Stimulated activated naive CD8-positive, alpha-beta T cell treated with anti-CD3 and anti-CD28 coated beads, Interleukin-15, Interleukin-2, amounts not matched to agents 100 U/mL and 50 U/mL, for 24 hours (primary cell): ENCODE measurements at regions not wholly inside any gene's neighbourhood (a gene's known extent, or its start where the extent isn't known, plus 50 kb on each side); places are given as distances from the start of the nearest gene placed in this dataset.

Experiments used
- ATAC-seq: fragments of 150-1000 bp; cut with Tn5 transposase; one replicate; pipeline ENCODE4 v1.10.0; 2021
- DNase-seq: peaks from one replicate; pipeline ENCODE4 v3.0.0; 2021

DNA sequence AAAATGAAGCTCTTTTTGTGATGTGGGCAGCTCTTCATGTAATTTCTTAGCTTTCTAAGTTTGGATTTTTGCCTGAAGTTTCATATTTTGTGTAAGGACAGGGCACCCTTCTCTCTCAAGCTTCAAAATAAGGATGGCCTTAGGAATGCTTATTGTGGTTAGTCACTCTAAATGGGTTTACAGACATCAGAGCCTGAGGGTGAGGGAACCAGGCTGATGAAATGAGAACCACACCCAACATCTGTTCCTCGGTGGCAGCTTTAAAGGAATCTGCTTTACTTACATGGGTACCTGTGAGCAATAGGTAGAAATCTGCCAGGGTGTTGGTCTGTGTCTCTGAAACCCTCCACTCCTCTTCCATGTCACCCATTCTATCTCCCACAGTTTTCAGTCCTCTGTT lies 174.3 kb downstream of the EMX2 start:
- DNase-seq (no peak), ATAC-seq (no peak)

DNA sequence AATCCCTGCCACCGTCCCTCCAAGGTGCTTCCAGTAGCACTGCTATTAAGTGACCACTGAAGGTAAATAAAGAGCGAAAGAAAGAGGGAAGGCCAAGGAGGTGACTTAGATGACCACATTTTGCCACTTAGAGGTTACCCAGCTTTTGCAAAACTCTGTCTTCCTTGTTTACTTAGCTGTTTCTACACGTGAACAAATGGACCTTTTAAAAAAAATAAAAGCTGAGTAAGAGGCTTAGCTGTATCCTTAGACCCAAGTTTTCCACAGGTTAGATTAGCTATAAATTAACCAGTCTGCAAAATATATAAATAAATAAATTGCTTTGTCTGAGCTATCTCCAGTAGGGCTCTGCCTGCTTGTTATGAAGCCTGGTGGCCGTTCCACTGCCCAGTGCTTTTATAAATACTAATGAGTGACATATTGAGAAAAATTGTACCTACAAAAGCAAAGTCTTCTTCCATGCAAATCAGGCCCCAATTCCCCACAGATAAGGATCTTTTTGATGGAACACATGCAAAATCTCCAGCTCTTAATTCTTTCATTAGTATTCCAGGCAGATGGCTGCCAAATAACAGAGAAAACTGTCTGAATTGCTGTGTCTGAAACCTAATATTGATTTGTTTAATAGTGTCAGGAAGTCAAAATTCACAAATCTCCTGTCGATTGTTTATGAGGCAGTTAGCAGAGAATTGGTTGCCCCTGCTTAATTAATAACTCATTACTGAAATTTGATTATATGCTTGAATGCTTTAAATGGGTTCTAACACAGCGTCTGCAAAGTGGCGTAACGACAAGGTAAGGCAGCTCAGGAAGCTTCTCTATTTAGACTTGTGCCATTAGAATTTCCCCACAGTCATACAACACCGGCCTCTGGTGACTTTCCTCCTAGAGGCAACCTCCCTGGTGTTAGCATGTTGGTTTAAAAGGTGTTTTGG lies 176.7 kb downstream of the EMX2 start:
- ATAC-seq, result no peak

DNA sequence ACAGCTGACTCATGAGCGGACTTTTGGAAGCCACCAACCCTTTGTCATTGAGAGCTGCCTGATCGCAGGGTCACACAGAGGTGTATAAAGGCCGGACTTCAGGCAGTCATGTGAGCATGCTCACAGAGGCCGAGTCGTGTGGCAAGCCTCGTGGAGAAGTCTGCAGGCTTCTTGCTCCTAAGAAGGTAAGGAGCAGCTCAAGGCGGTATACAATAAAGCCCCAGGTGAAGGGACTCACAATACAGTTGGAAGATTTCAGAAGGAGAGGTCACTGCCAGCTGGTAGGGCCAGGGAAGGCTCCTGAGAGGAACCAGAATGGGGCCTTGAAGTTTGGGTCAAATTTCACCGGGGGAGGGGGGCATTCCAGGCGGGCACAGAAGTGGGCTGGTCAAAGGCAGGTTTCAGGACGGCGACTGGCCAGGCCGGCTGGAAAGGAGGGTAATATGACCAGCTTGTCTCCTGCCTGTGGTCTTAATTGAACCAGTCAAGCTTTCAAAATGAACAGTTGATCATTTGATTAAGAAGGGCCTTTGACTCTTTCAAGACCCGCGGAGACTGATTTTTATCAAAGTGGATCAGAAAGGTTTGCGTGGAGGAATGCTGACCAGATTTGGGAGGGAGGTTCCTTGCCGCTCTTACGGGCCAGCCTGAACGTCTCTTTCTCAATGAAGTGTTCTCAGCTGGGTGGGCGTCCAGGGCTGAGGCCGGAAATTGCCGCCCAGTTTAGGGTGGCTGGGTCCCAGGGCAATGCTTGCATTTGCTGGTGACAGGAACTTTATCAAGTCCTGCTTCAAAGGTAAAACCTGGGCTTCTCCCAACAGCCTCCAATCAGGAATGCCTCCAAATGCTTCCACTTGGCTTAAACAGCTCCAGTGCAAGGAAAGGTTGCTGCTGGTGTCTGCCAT lies 178.6 kb downstream of the EMX2 start:
- DNase-seq (no peak), ATAC-seq (no peak)

More for the DNA sequence above, 176.7 kb downstream of the EMX2 start:
- no peak for DNase-seq

DNA sequence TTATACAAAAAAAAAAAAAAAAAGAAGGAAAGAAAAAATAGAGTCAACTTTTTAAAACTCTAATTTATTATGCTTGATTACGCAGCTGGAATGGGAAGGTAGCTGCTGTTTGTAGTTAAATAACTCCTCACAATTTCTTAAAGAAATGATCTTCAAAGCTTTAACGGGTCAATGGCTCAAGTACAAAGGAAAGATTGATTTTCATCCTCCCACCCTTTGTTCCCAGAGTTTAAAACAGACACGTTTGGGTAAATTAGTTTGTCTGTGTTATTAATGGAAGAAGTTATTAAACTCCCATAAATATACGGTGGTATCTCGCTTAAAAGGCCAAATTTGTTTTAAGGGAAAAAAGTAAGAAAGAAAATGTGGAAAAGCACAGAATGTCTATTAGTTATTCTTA lies 179.3 kb downstream of the EMX2 start:
- no peak for ATAC-seq
- DNase-seq, result no peak

DNA sequence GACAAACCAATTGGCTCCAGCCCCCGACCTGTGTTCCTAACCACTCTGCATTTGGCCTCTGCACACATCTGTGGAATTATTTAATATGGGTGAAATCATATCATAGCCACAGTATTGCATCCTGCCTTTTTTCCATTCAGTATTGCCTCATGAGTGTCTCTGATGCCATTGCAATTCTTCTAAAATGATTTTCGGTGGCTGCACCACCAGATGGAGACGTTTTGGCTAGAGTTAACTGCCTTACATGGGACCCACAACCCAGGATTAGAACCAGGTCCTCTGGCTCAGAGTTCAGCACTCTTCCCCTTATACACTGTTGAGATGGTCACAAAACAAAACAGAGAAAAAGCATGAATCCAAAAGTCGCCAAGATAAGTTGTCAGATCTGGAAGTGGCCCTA lies 180.8 kb downstream of the EMX2 start:
- no peak for ATAC-seq
- DNase-seq, result no peak

DNA sequence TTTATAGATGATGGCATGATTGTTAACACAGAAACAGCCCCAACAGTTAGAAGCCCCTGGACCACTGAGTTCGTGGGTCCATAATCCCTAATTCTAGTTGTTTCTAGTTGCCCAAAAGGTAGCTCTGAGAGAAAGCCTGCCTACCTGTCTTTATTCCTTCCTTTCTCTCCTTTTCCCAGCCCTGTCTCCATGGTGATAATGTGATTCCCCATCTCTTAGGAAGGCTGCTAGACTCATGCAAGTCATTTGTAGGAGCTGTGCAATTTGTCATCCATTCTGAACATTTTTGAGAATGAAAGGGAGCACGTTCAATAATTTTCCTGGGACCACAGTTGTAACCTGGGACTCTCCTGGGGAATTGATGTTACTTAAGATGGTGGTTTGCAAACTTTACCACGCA lies 183.4 kb downstream of the EMX2 start:
- no peak for DNase-seq
- ATAC-seq, result no peak

DNA sequence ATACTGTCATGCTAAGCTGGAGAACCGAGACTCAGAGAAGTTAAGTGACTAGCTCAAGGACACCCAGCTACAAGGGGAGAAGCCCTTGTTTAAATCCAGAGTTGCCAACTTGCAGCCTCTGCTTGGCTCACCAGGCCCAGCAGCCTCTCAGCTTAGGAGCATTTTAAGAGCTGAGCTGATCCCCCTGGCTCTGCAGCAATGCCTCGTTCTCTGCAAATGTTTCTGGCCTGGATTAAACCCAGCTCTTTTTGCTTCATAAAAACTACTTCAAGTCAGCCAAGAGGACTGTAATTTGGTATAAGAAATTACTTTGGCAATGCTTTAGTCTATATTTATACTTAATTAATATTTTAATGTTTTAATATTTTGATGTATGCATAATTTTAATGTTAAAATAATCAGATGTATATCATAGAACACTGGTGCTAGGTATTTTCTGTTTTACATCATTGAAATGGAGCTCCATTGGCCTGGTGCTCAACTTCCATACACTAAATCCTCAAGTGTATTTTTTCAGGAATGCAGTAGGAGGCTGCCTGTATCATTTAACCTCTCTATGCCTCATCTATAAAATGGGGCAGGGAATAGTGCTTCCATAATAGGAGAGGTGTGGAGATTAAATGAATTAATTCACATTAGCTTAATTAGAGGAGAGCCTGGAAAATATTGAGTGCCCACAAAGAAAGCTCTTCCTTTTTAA lies 184.2 kb downstream of the EMX2 start:
- no peak for DNase-seq
- no peak for ATAC-seq

DNA sequence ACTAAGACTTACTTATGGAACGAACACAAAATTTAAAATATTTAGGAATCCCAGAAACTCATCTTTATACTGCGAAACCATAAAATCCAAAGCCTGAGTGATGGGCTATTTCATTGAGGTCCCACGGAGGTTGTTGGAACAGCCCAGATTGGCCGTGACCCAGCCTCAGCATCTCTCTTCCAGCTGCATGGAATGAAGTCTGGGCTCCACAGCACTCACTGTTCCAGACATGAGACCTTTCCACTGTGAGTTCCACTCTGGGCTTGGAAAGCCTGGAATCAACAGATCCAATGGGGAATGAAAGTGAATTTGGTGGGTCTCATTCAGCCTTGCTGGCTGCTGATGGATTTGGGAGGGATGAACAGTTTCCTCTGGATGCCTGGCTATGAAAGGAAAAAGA lies 184.9 kb downstream of the EMX2 start:
- ATAC-seq (no peak), DNase-seq (no peak)

DNA sequence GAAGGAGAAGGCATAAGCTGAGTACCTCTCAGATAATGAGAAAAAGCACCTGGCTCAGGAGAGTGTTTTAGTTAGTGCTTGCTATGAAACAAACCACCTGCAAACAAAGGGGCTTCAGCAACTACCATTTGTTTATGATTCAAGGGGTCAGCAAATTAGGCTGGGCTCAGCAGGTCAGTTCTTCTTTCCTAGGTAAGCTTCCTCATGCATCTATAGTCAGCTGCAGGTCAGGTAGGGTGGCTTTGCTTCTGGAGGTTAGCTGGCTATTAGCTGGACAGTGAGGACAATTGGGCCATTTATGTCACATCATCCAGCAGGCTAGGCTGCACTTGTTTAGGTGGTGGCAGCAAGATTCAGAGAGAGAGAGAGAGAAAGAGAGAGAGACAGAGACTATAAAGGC lies 185.5 kb downstream of the EMX2 start:
- ATAC-seq (no peak), DNase-seq (no peak)

DNA sequence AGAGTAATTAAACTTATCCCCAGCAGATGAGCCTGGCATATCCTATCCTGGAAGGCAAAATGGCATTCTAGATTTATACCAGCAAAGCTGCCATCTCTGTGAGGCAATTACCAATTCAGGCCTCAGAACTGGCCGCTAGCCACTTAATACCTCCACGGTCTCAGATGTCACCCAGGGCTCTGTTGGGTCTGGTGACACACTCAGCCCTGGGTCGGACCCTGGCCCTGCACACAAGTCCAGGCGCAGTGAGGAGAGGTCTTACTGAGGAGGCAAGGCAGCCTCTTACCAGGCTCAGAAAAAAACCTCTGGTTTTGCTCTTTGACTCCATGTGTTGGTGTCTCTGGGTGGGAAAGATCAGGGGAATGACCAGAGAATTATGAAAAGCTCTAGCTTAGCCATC lies 186.6 kb downstream of the EMX2 start:
- ATAC-seq (no peak), DNase-seq (no peak)

DNA sequence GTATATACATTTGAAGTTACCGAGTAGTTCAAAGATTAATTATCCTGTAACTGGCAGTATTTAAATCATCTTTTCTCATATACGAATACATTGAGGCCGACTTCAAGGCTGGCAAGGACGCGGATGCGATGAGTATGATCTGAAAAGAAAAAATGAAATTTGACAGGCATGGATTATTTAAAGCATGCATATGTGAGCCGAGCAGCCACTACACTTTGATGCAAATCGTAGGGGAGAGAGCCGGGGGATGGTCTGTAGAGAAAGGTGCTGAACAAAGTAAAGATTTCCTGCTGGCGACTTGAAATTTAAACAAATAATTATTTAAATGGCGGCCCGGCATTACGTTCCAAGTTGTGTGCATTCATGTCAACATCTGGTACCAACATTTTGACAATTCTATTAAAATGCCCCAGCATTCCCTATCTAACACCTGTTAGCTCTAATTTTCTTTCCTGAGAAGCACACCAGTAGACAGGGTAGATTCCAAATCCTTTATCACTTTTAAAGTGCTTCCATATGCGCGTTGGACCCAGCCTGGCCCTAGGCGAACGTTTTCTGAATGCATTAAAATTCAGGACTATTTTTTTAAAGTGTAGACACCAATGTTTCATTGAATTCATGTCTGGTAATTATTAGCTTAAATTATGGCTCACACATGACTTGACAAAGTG lies 188.7 kb downstream of the EMX2 start:
- ATAC-seq (no peak), DNase-seq (no peak)

DNA sequence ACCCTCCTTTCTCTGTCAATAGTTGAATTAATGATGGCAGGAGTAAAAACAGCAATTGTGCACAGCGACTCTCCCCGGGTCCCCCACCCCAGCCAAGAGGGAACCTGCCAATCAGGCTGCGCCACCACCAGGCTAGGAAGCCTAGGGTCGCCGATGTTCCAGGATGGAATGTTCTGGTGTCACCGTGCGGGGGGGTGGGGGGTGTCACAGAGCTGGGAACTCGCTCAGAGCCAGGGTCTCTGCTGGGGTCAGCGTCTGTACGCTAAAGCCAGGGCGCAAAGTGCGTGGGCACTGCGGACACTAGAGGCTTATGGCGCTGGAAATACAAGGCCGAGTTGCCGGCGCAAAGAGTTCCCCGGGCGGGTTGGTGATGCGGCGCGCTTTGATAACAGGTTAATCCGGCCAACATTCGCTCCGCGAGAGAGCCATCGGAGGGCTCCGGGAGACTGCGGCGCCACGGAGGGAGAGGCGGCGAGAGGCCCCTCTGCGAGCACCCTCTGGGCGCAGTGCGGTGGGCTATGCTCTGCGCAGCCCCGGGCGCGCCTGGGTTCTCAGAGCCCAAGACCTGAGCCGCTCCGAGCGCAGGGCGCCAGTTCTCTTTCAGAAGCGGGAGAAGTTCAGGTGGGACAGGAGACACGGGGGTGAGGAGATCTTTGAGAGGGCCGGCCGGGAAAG lies 192.3 kb downstream of the EMX2 start:
- no peak for DNase-seq
- ATAC-seq, result no peak

DNA sequence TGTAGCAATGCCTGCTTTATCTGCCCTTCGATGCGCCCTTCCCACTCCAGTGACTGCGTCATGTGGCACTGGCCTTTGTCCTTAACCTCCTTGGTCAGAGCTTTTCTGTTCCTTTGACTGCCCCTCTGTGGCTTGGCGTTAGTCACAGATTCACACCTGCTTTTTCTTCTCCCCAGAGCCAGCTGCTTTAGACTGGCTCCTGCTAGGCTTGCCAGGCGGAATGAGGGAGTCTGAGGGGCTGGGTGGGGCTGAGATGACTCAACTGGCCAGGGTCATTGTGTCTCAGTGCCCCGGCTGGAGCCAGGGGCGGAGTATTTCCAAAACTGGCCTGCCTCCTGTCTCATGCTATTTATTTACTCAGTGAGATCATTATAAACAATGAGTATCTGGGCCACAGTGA lies 194.1 kb downstream of the EMX2 start:
- no peak for DNase-seq
- ATAC-seq, result no peak

DNA sequence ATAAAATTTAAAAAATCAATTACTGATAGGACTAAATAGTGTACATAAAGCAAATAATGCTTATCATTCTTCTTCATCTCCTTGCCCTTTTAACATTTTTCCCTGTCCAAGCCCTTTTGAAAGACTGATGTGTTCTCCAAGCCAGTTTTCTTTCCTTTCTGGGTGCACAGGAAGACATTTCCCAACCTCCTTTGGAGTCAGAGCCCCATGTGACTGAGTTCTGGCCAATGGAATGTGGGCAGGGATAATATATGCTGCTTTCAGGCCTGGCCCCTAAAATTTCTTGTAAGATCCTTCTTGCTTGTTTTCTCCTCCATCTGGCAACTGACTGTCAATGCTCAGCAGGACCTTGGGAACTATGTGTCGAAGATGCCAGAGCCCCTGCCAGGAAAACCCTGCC lies 197.5 kb downstream of the EMX2 start:
- DNase-seq, result no peak
- ATAC-seq, result no peak

DNA sequence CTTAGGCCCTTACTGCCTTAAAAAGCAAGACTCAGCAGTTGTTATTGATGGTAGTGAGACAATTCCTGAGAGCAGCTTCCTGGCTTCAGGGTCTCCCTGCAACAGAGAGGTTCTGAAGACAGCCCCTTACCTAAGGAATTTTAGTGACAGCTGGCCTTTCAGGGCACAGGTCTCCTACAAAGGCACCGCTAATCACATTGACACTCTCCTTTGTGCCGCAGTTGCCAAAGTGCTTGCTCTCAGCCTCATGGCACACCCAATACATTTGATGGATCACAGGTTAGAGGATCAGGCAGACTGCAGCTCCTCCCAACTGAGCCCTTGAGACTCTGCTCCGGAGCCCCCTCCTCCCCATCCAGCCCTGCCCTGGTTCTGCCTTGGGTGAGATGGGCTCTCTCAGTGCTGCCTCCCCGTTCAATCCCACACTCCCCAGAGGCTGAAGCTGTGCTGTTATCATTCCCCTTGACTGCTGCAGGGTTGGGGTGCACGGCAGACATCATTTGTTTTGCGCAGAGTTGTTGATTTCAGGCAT lies 198.2 kb downstream of the EMX2 start:
- ATAC-seq, result no peak

DNA sequence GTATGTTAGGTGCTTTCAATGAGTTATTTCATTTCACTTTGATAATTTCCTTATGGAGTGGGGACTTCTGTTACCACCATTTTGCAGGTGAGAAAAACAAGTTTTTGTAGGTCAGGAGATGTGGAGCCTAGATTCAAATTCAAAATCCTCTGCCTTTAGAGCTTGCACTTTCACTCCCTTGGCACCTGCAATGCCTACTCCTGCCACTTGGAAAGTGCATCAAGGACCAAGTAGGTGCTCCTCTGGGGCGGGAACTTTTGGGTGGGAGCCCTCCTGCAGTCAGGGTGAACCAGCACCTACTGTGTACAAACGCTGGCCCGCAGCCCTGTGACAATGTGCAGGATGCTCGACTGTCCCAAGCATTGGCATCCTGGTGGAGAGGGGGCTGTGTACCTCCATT lies 199.0 kb downstream of the EMX2 start:
- DNase-seq (no peak), ATAC-seq (no peak)

More for the DNA sequence above, 198.2 kb downstream of the EMX2 start:
- no peak for DNase-seq

DNA sequence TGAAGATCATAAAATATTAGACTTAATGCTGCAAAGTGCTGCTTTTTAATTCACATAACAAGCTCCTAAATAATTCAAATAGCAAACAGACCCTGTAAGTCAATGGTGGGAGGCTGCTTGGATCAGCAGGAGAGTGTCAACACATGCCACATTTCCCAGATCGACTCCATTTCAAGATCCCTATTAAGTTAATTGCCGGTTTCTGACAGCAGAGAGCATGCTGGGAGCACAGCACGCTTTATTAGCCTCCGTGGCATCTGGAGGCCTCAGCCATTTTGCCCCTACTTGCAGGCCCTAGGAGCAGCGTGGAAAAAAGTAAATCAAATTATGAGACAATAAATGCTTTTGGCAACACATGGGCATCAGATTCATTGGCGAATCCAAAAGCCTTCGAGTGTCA lies 201.0 kb downstream of the EMX2 start:
- DNase-seq, result no peak
- ATAC-seq, result no peak

DNA sequence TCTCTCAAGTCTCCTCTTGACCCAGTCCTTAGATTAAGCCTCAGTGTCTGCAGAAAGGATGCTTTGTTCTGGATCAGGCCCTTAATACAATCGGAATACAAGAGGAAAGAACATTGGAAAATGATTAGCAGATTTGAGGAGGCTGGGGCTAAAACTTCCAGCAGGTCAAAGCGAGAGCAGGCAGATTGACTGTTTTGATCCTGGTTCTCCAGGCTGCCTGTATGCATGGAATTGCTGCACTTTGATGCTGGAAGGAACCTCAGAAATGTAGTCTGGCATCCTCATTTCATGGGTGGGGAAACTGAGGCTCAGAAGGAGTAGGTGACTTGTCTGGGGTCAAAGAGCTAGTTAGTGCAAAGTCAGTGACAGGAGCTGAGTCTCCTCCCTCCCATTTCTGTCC lies 202.8 kb downstream of the EMX2 start:
- DNase-seq, result no peak
- no peak for ATAC-seq

DNA sequence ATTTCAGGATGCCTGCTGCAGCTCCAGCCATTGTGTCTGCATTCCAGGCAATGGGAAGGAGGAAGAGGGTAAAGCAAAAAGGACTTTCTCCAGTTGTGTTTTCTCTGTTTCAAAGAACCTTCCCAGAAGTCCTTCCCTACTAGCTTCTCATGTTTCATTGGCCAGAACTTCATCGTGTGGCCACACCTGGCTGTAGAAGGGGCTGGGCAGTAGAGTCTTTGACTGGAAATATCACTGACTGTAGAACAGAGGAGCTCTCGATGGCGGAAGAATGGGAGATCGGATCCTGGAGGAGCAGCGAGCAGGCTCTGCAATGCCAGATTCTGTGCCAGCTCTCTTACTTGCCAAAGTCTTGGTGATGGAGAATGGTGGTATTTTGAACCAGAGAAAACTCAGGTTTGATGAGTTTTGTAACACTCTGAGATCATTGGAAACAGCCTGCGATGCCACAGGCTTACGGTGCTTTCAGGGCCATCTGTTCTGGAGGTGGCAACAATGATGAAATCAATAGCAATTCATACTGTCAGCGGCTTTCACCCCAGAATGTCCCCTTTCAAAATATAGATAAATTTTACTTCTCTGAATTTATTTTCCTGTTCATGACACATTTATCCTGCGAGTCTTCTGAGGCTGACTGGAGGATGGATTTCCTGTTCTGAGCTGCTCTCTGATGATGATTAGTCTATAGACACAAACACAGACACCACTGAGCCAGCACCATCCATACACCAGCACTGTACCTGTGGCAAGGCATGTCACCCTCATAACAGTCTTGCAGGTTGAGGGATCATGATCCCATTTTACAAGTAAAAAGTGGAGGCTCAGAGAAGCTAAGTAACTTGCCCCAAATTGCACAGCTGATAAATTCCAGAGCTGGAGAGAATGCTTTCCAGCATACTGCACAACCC lies 204.2 kb downstream of the EMX2 start:
- ATAC-seq, result no peak
- no peak for DNase-seq

DNA sequence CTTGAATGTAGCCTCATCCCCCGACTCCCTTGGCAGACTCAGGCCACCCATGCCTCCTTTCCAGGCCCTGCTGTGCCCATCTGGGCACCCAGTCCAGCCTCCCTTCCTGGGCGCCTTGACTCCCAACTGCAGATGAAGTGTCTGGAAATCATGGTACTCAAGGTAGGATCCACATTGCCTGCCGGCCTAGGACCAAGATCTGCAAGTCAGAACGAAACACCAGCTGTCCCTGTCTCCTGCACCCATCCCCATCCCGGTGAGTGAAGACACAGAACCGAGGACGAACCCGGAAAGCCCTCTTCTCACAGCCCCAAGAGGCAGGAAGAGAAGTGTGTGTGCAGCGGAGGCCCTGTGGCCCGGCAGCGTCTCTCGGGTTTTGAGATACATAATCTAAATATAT lies 205.1 kb downstream of the EMX2 start:
- ATAC-seq, result no peak
- no peak for DNase-seq
